Ishikawa (cell line): ENCODE measurements at regions not wholly inside any gene's neighbourhood (a gene's known extent, or its start where the extent isn't known, plus 50 kb on each side); places are given as distances from the start of the nearest gene placed in this dataset.

Source experiments
- CEBPB ChIP-seq: IDR thresholded peaks from 2 replicates; pipeline ENCODE4 v1.6.1; 2012
- CREB1 ChIP-seq: IDR thresholded peaks from 2 replicates; pipeline ENCODE4 v1.6.1; 2012; ENCODE audit warnings: low read depth
- EGR1 ChIP-seq: IDR thresholded peaks from 2 replicates; pipeline ENCODE4 v1.6.1; 2012
- EP300 ChIP-seq: IDR thresholded peaks from 2 replicates; pipeline ENCODE4 v1.6.1; 2012; ENCODE audit warnings: borderline replicate concordance
- FOXM1 ChIP-seq: IDR thresholded peaks from 2 replicates; pipeline ENCODE4 v1.6.1; 2012; ENCODE audit warnings: low read depth, borderline replicate concordance
- NFIC ChIP-seq: IDR thresholded peaks from 2 replicates; pipeline ENCODE4 v1.6.1; 2012
- RAD21 ChIP-seq: IDR thresholded peaks from 2 replicates; pipeline ENCODE4 v1.6.1; 2012; ENCODE audit warnings: low read depth
- TAF1 ChIP-seq: IDR thresholded peaks from 2 replicates; pipeline ENCODE4 v1.6.1; 2012; ENCODE audit warnings: low read depth, mild to moderate bottlenecking
- TCF12 ChIP-seq: IDR thresholded peaks from 2 replicates; pipeline ENCODE4 v1.6.1; 2012; ENCODE audit warnings: low read depth
- TEAD4 ChIP-seq: IDR thresholded peaks from 2 replicates; pipeline ENCODE4 v1.6.1; 2012
- USF1 ChIP-seq: IDR thresholded peaks from 2 replicates; pipeline ENCODE4 v1.6.1; 2012
- YY1 ChIP-seq: IDR thresholded peaks from 2 replicates; pipeline ENCODE4 v1.6.1; 2012; ENCODE audit warnings: low read depth
- ZBTB7A ChIP-seq: IDR thresholded peaks from 2 replicates; pipeline ENCODE4 v1.6.1; 2012; ENCODE audit warnings: low read depth
- TF ChIP-seq, protein P1 (sequence below): IDR thresholded peaks from 2 replicates; pipeline ENCODE4 v1.6.1; 2012; ENCODE audit warnings: low read depth, mild to moderate bottlenecking
- TF ChIP-seq, protein P2 (sequence below): IDR thresholded peaks from 2 replicates; pipeline ENCODE4 v1.6.1; 2012

- TF ChIP-seq TCF12 = no peak
- TF ChIP-seq CEBPB = no peak
Observed at GRCh38 chr2:220880623-220881596, 691.2 kb downstream of the EPHA4 start.

DNA sequence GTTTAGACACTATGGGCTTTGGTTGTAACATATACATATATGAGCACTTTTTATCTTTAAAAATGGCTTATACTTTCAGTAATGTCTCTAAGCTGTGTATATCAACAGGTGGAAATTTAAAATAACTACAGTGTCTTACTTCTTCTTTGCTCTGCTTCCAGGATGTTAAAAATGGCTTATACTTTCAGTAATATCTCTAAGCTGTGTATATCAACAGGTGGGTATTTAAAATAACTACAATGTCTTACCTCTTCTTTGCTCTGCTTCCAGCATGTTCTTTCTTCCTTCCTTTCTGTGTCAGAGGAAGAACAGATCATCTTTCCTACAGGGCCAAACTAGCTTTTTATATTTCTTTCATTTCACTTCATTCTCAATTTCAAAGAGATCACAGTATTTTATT is 689.6 kb downstream of the EPHA4 start:
- no peak for TF ChIP-seq NFIC
- no peak for TF ChIP-seq ZBTB7A
- TF ChIP-seq TCF12 = no peak
- no peak for TF ChIP-seq USF1

GRCh38 chr2:220885593-220885992 is 686.5 kb downstream of the EPHA4 start:
- TF ChIP-seq USF1 (no peak), CEBPB (no peak)

DNA sequence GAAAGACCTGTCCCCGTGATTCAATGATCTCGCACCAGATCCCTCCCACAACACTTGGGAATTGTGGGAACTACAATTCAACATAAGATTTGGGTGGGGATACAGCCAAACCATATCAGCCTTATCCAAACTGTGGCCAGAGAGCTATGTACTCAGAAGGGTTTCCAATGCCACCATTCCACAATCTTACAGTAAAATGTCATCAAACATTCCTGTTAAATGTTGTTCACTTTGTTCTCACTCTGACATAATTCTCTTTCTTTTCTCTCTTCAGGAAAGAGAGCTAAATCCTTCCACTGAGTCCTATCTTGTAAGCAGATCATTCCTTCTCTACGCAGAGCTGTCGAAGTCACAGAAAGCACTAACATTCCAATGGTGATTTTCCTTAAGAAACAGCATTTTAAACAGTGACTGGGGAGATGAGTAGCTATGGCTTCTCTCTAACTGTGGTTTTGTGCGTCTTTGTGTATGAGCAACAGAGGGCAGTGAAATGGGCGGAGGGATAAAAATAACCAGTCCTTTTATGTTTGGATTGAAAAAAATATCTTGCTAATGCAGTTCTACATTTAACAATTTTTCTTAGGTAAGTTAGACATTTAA is 684.7 kb downstream of the EPHA4 start:
- TF ChIP-seq YY1 (no peak), FOXM1 (no peak), CREB1 (no peak), RAD21 (no peak), EGR1 (no peak), ZBTB7A (no peak), CEBPB (no peak), TEAD4 (no peak), USF1 (no peak)
- TF ChIP-seq, protein P1, sequence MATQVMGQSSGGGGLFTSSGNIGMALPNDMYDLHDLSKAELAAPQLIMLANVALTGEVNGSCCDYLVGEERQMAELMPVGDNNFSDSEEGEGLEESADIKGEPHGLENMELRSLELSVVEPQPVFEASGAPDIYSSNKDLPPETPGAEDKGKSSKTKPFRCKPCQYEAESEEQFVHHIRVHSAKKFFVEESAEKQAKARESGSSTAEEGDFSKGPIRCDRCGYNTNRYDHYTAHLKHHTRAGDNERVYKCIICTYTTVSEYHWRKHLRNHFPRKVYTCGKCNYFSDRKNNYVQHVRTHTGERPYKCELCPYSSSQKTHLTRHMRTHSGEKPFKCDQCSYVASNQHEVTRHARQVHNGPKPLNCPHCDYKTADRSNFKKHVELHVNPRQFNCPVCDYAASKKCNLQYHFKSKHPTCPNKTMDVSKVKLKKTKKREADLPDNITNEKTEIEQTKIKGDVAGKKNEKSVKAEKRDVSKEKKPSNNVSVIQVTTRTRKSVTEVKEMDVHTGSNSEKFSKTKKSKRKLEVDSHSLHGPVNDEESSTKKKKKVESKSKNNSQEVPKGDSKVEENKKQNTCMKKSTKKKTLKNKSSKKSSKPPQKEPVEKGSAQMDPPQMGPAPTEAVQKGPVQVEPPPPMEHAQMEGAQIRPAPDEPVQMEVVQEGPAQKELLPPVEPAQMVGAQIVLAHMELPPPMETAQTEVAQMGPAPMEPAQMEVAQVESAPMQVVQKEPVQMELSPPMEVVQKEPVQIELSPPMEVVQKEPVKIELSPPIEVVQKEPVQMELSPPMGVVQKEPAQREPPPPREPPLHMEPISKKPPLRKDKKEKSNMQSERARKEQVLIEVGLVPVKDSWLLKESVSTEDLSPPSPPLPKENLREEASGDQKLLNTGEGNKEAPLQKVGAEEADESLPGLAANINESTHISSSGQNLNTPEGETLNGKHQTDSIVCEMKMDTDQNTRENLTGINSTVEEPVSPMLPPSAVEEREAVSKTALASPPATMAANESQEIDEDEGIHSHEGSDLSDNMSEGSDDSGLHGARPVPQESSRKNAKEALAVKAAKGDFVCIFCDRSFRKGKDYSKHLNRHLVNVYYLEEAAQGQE = no peak
- TF ChIP-seq, protein P2, sequence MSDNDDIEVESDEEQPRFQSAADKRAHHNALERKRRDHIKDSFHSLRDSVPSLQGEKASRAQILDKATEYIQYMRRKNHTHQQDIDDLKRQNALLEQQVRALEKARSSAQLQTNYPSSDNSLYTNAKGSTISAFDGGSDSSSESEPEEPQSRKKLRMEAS = no peak

DNA sequence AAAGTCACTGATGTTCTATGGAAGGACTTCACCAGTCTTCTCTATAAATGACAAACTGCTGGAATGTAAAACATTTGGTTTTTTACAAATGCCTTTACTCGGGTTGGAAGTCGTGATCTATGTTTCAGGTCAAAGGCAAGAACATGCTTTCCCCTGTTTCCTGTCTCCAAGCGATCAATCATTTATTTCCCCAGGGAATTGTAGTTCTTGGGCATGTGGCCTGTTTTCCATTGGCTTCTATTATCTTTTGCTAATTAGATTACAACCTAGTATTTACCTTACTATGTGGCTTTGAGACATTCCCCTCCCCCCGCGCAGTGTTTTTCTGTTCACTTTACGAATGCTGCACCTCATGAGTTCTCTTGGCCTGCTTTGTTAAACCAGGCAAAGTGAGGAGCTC is 684.2 kb downstream of the EPHA4 start:
- TF ChIP-seq ZBTB7A (no peak), YY1 (no peak), EP300 (no peak), TCF12 (no peak), FOXM1 (no peak), CREB1 (no peak), NFIC (no peak), USF1 (no peak), TEAD4 (no peak), EGR1 (no peak), CEBPB (no peak)
- TF ChIP-seq, protein P2 = no peak

DNA sequence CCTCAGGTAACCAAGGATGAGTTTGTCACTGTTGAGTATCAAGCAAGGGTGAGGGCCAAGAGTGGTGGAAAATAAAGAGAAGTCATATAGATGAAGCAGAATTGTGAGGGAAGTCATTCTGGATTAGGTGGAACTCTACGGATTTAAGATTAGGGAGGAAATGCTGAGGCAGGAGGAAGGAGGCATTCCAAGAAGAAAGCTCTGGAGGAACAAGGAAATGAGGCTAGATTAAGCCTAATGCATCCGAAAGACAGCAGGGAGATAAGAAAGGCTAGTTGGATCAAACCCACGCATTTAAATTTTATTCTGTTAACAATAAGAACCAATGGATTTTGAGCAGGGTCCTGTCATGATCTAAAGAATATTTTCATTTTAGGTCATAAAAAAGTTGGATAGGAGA is 681.2 kb downstream of the EPHA4 start:
- TF ChIP-seq EP300 (no peak), TEAD4 (no peak), EGR1 (no peak), ZBTB7A (no peak), YY1 (no peak), USF1 (no peak), CREB1 (no peak), NFIC (no peak), TAF1 (no peak), CEBPB (no peak), TCF12 (no peak), FOXM1 (no peak), RAD21 (no peak)
- TF ChIP-seq, protein P2 = no peak
- TF ChIP-seq, protein P1 = no peak
